Cardiac muscle cell (in vitro differentiated cells and primary cell): ENCODE measurements at regions not wholly inside any gene's neighbourhood (a gene's known extent, or its start where the extent isn't known, plus 50 kb on each side); places are given as distances from the start of the nearest gene placed in this dataset.

Experiments
- DNase-seq, 2 donors: peaks; one replicate each; pipeline versions ENCODE4 v3.0.0 to v3.0.0-alpha.2; 2010 to 2017; ENCODE audit warnings: low read depth in 1 of 2, low spot score in 1 of 2
- H3K27ac ChIP-seq: fragments of 200-600 bp; sonication (generic); 2 replicates; pipeline ENCODE4 v1.5.1; 2016
- H3K27me3 ChIP-seq: fragments of 200-600 bp; sonication (generic); 2 replicates; pipeline ENCODE4 v1.6.0; 2016; ENCODE audit warnings: control low read depth
- H3K36me3 ChIP-seq: fragments of 200-600 bp; sonication (generic); 2 replicates; pipeline ENCODE4 v1.5.1; 2016; ENCODE audit warnings: control low read depth
- H3K4me1 ChIP-seq: fragments of 200-600 bp; sonication (generic); 2 replicates; pipeline ENCODE4 v1.8.1; 2017; ENCODE audit warnings: low read depth, mild to moderate bottlenecking, mixed run types
- H3K4me3 ChIP-seq: fragments of 200-600 bp; sonication (generic); 2 replicates; pipeline ENCODE4 v1.5.1; 2016; ENCODE audit warnings: mild to moderate bottlenecking
- H3K9me3 ChIP-seq: fragments of 200-600 bp; sonication (generic); 2 replicates; pipeline ENCODE4 v1.5.1; 2017; ENCODE audit warnings: low read depth, mild to moderate bottlenecking, control low read depth
- CTCF ChIP-seq: IDR thresholded peaks from 2 replicates; pipeline ENCODE4 v1.5.1; 2012; ENCODE audit warnings: low read depth, mild to moderate bottlenecking, low read length

- no peaks in the 10 kb centered on the region for H3K36me3 ChIP-seq
- TF ChIP-seq CTCF, result no peak
- H3K4me1 ChIP-seq, result no peaks in the 10 kb centered on the region
- H3K4me3 ChIP-seq, result no peak overlapping the region
- H3K9me3 ChIP-seq, result no peaks in the 10 kb centered on the region
- DNase-seq, result no peak
- H3K27me3 ChIP-seq, result no peaks in the 10 kb centered on the region
- no peak overlapping the region for H3K27ac ChIP-seq
Observed at GRCh38 chr15:98257290-98257689, 296.8 kb downstream of the ARRDC4 start.

- no peaks in the 10 kb centered on the region for H3K36me3 ChIP-seq
- DNase-seq, result no peak
- no peak overlapping the region for H3K27ac ChIP-seq
- no peaks in the 10 kb centered on the region for H3K4me1 ChIP-seq
- H3K27me3 ChIP-seq, result no peaks in the 10 kb centered on the region
- H3K4me3 ChIP-seq, result no peak overlapping the region
- no peaks in the 10 kb centered on the region for H3K9me3 ChIP-seq
- no peak for TF ChIP-seq CTCF
Observed at GRCh38 chr15:98263787-98264186, 303.3 kb downstream of the ARRDC4 start.

GRCh38 chr15:98266295-98266694 lies 305.8 kb downstream of the ARRDC4 start:
- Histone ChIP-seq H3K27ac (no peak overlapping the region), H3K4me1 (no peaks in the 10 kb centered on the region), H3K36me3 (no peaks in the 10 kb centered on the region), H3K9me3 (no peaks in the 10 kb centered on the region), H3K27me3 (no peaks in the 10 kb centered on the region), H3K4me3 (no peak overlapping the region)
- TF ChIP-seq CTCF, result no peak
- DNase-seq, result no peak

GRCh38 chr15:98268163-98268562 lies 307.7 kb downstream of the ARRDC4 start:
- no peak for DNase-seq
- TF ChIP-seq CTCF, result no peak
- no peaks in the 10 kb centered on the region for H3K36me3 ChIP-seq
- no peaks in the 10 kb centered on the region for H3K4me1 ChIP-seq
- H3K27ac ChIP-seq, result no peak overlapping the region
- H3K4me3 ChIP-seq, result no peak overlapping the region
- no peaks in the 10 kb centered on the region for H3K27me3 ChIP-seq
- no peaks in the 10 kb centered on the region for H3K9me3 ChIP-seq

GRCh38 chr15:98272625-98273024 lies 312.1 kb downstream of the ARRDC4 start:
- Histone ChIP-seq H3K4me3 (no peak overlapping the region), H3K9me3 (no peaks in the 10 kb centered on the region), H3K36me3 (no peaks in the 10 kb centered on the region), H3K27ac (no peak overlapping the region), H3K27me3 (no peaks in the 10 kb centered on the region), H3K4me1 (no peaks in the 10 kb centered on the region)
- DNase-seq, result no peak
- no peak for TF ChIP-seq CTCF

GRCh38 chr15:98276018-98276417 lies 315.5 kb downstream of the ARRDC4 start:
- no peak for DNase-seq
- Histone ChIP-seq H3K4me3 (no peak overlapping the region), H3K27me3 (no peaks in the 10 kb centered on the region), H3K27ac (no peak overlapping the region), H3K4me1 (no peaks in the 10 kb centered on the region), H3K9me3 (no peaks in the 10 kb centered on the region), H3K36me3 (no peaks in the 10 kb centered on the region)
- no peak for TF ChIP-seq CTCF
